Peyer's patch (tissue), 4 donors: ENCODE measurements at regions not wholly inside any gene's neighbourhood (a gene's known extent, or its start where the extent isn't known, plus 50 kb on each side); places are given as distances from the start of the nearest gene placed in this dataset.

Experiments
- DNase-seq, 3 donors: peaks; one replicate each; pipeline ENCODE4 v3.0.0-alpha.2; 2017 to 2019
- H3K27ac ChIP-seq, 4 donors: fragments of 200-600 bp; sonication (generic); one replicate each; pipeline ENCODE4 v1.5.1; 2016 to 2019
- H3K27me3 ChIP-seq, 2 donors: fragments of 200-600 bp; sonication (generic); one replicate each; pipeline ENCODE4 v1.5.1; 2019
- H3K36me3 ChIP-seq, 3 donors: fragments of 200-600 bp; sonication (generic); one replicate each; pipeline ENCODE4 v1.5.1; 2016 to 2019
- H3K4me1 ChIP-seq, 4 donors: fragments of 200-600 bp; sonication (generic); one replicate each; pipeline ENCODE4 v1.5.1; 2016 to 2019
- H3K4me3 ChIP-seq, 4 donors: fragments of 200-600 bp; sonication (generic); 1 replicate in 3 of 4; 2 replicates in 1 of 4; pipeline ENCODE4 v1.5.1; 2016 to 2019; ENCODE audit warnings: mild to moderate bottlenecking in 1 of 4
- H3K9me3 ChIP-seq, 4 donors: fragments of 200-600 bp; sonication (generic); one replicate each; pipeline ENCODE4 v1.5.1; 2016 to 2019; ENCODE audit warnings: mild to moderate bottlenecking in 1 of 4
- CTCF ChIP-seq, 6 experiments: fragments of 450-650 bp in 4 of 6; fragments of 200-600 bp in 2 of 6; sonication (generic) in 1 of 6; IDR thresholded peaks; one replicate each; pipeline ENCODE4 v1.5.1; 2017 to 2019; ENCODE audit warnings: antibody characterized with exemption in 6 of 6, mild to moderate bottlenecking in 3 of 6, moderate library complexity in 1 of 6
- POLR2A ChIP-seq, 2 donors: fragments of 450-650 bp; IDR thresholded peaks; one replicate each; pipeline ENCODE4 v1.5.1; 2017; ENCODE audit warnings: antibody characterized with exemption in 2 of 2, mild to moderate bottlenecking in 2 of 2, moderate library complexity in 2 of 2

DNA sequence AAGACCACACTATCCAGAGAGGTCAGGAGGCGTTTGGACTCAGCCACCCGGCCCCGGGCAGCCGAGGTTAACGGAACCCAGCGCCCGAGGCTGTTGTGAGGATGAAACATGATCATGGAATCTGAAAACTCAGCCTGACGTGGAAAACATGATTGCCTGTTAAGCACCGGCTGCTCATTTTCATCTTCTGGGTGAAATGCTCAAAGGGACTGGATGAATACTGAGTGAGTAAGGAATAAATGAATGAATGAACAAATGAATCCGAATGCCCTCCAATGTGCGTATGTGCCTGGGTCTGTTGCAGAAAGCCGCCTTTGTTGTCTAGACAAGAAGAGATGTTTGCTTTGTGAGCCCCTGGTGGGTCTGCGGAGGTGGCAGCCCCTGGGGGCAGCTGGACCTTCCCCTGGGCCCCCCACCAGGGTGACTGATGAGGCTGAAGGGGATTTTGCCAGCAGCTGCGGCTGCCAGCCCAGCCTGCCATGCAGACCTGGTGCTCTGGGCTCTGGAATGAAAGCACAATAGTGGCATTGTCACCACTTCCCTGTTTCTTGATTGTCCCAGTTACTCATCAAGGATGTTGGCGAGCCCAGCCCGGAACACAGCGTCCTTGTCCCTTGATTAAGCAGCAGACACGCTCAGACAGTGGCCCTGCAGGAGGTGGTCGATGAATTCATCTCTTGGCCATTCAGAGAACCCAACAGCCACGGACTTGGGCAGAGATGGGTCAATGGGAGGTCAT lies 211.1 kb downstream of the ANKRD60 start:
- Histone ChIP-seq H3K27me3 (no peaks in the 10 kb centered on the region), H3K27ac (peak overlapping the region in 1 of 4 donors; percentile 19), H3K4me1 (no peaks in the 10 kb centered on the region), H3K4me3 (no peak overlapping the region), H3K36me3 (no peaks in the 10 kb centered on the region), H3K9me3 (no peaks in the 10 kb centered on the region)
- TF ChIP-seq CTCF (IDR thresholded peaks at IDR 0.05), result no peak
- TF ChIP-seq POLR2A (IDR thresholded peaks at IDR 0.05), result peak in 1 of 2 donors; percentile 17
- peak in 2 of 3 donors; percentile 63 to 69 for DNase-seq

GRCh38 chr20:58016779-58017178 lies 211.7 kb downstream of the ANKRD60 start:
- no peak overlapping the region for H3K4me3 ChIP-seq
- TF ChIP-seq CTCF (IDR thresholded peaks at IDR 0.05) (no peak), POLR2A (IDR thresholded peaks at IDR 0.05) (no peak)
- H3K36me3 ChIP-seq, result no peaks in the 10 kb centered on the region
- no peaks in the 10 kb centered on the region for H3K27me3 ChIP-seq
- no peaks in the 10 kb centered on the region for H3K9me3 ChIP-seq
- no peak overlapping the region for H3K27ac ChIP-seq
- no peak for DNase-seq
- no peaks in the 10 kb centered on the region for H3K4me1 ChIP-seq

- H3K9me3 ChIP-seq, result no peaks in the 10 kb centered on the region
- no peak overlapping the region for H3K27ac ChIP-seq
- no peaks in the 10 kb centered on the region for H3K4me1 ChIP-seq
- TF ChIP-seq CTCF (IDR thresholded peaks at IDR 0.05), result no peak
- H3K27me3 ChIP-seq, result no peaks in the 10 kb centered on the region
- no peak overlapping the region for H3K4me3 ChIP-seq
- H3K36me3 ChIP-seq, result no peaks in the 10 kb centered on the region
- no peak for DNase-seq
Measured at GRCh38 chr20:58014628-58015315, 213.7 kb downstream of the ANKRD60 start.

- Histone ChIP-seq H3K27me3 (no peaks in the 10 kb centered on the region), H3K36me3 (no peaks in the 10 kb centered on the region), H3K27ac (no peak overlapping the region), H3K4me3 (no peak overlapping the region), H3K4me1 (no peaks in the 10 kb centered on the region), H3K9me3 (no peaks in the 10 kb centered on the region)
- TF ChIP-seq CTCF (IDR thresholded peaks at IDR 0.05) (no peak), POLR2A (IDR thresholded peaks at IDR 0.05) (no peak)
- no peak for DNase-seq
Measured at GRCh38 chr20:58012731-58013510, 215.5 kb downstream of the ANKRD60 start.

GRCh38 chr20:58011947-58012610 lies 216.4 kb downstream of the ANKRD60 start:
- no peak for DNase-seq
- H3K27ac ChIP-seq, result no peak overlapping the region
- no peaks in the 10 kb centered on the region for H3K36me3 ChIP-seq
- no peaks in the 10 kb centered on the region for H3K4me1 ChIP-seq
- H3K27me3 ChIP-seq, result no peaks in the 10 kb centered on the region
- no peak for TF ChIP-seq POLR2A (IDR thresholded peaks at IDR 0.05)
- H3K4me3 ChIP-seq, result no peak overlapping the region
- no peaks in the 10 kb centered on the region for H3K9me3 ChIP-seq
